HEK293T (cell line): ENCODE measurements at regions not wholly inside any gene's neighbourhood (a gene's known extent, or its start where the extent isn't known, plus 50 kb on each side); places are given as distances from the start of the nearest gene placed in this dataset.

Source experiments
- CTCF ChIA-PET: fragments of 350-600 bp; formaldehyde crosslinking; extraction: SDS; loops from one replicate; lab custom pipeline; 2021; ENCODE audit warnings: antibody characterized with exemption, inconsistent platforms; lab: Yijun Ruan, JAX
- POLR2A ChIA-PET: fragments of 350-600 bp; formaldehyde crosslinking; extraction: SDS; loops from one replicate; lab custom pipeline; 2020; ENCODE audit warnings: antibody characterized with exemption, inconsistent platforms; lab: Yijun Ruan, JAX
- DNase-seq: peaks from one replicate; pipeline ENCODE4 v3.0.0; 2012; ENCODE audit warnings: mixed read lengths; ENCODE audit errors: extremely low spot score
- ARNT ChIP-seq: fragments of 450-650 bp; IDR thresholded peaks from 2 replicates; pipeline ENCODE4 v1.6.1; 2017; ENCODE audit warnings: mild to moderate bottlenecking
- BHLHE40 ChIP-seq: fragments of 450-650 bp; IDR thresholded peaks from 2 replicates; pipeline ENCODE4 v1.6.1; 2016; ENCODE audit warnings: mild to moderate bottlenecking, moderate library complexity, borderline replicate concordance
- CTBP1 ChIP-seq: fragments of 450-650 bp; IDR thresholded peaks from 2 replicates; pipeline ENCODE4 v1.6.1; 2016; ENCODE audit warnings: borderline replicate concordance
- ELF4 ChIP-seq: fragments of 450-650 bp; IDR thresholded peaks from 2 replicates; pipeline ENCODE4 v1.6.1; 2017; ENCODE audit warnings: antibody characterized with exemption
- FOXA1 ChIP-seq: fragments of 450-650 bp; IDR thresholded peaks from 2 replicates; pipeline ENCODE4 v1.6.1; 2016; ENCODE audit warnings: mild to moderate bottlenecking
- FOXK2 ChIP-seq: fragments of 450-650 bp; IDR thresholded peaks from 2 replicates; pipeline ENCODE4 v1.6.1; 2016; ENCODE audit warnings: mild to moderate bottlenecking
- FOXM1 ChIP-seq: fragments of 450-650 bp; IDR thresholded peaks from 2 replicates; pipeline ENCODE4 v1.6.1; 2017; ENCODE audit warnings: mild to moderate bottlenecking, borderline replicate concordance
- HDGF ChIP-seq: fragments of 450-650 bp; IDR thresholded peaks from 2 replicates; pipeline ENCODE4 v1.6.1; 2017; ENCODE audit warnings: antibody characterized with exemption, borderline replicate concordance
- L3MBTL2 ChIP-seq: fragments of 450-650 bp; conservative IDR thresholded peaks from 2 replicates; pipeline ENCODE4 v1.6.1; 2016; ENCODE audit warnings: mild to moderate bottlenecking
- LEF1 ChIP-seq: fragments of 450-650 bp; IDR thresholded peaks from 2 replicates; pipeline ENCODE4 v1.6.1; 2017; ENCODE audit warnings: mild to moderate bottlenecking, borderline replicate concordance
- NFRKB ChIP-seq: fragments of 450-650 bp; IDR thresholded peaks from 2 replicates; pipeline ENCODE4 v1.6.1; 2016; ENCODE audit warnings: mild to moderate bottlenecking, moderate library complexity
- PKNOX1 ChIP-seq: fragments of 450-650 bp; IDR thresholded peaks from 2 replicates; pipeline ENCODE4 v1.6.1; 2016
- SP1 ChIP-seq: fragments of 450-650 bp; IDR thresholded peaks from 2 replicates; pipeline ENCODE4 v1.6.1; 2017
- SUZ12 ChIP-seq: fragments of 450-650 bp; IDR thresholded peaks from 2 replicates; pipeline ENCODE4 v1.6.1; 2016; ENCODE audit warnings: mild to moderate bottlenecking
- TARDBP ChIP-seq: fragments of 450-650 bp; IDR thresholded peaks from 2 replicates; pipeline ENCODE4 v1.6.1; 2016
- ZNF384 ChIP-seq: fragments of 450-650 bp; IDR thresholded peaks from 2 replicates; pipeline ENCODE4 v1.6.1; 2016

GRCh38 chr15:23983500-23984259, 296.6 kb upstream of the NDN start:
- DNase-seq: no peak
- TF ChIP-seq FOXK2: no peak
- no peak for TF ChIP-seq SUZ12
- TF ChIP-seq PKNOX1: no peak
- no peak for TF ChIP-seq FOXA1
- TF ChIP-seq TARDBP: no peak
- ChIA-PET CTCF (no interaction called here), POLR2A (no interaction called here)

GRCh38 chr15:23994273-23994672, 307.2 kb upstream of the NDN start:
- no peak for DNase-seq
- TF ChIP-seq PKNOX1: no peak
- no peak for TF ChIP-seq HDGF
- TF ChIP-seq FOXM1: no peak
- TF ChIP-seq SP1: no peak
- TF ChIP-seq TARDBP: no peak
- no peak for TF ChIP-seq L3MBTL2
- no peak for TF ChIP-seq BHLHE40
- no peak for TF ChIP-seq ZNF384
- TF ChIP-seq NFRKB: no peak
- no peak for TF ChIP-seq ELF4
- TF ChIP-seq LEF1: no peak
- TF ChIP-seq FOXK2: no peak
- no peak for TF ChIP-seq CTBP1
- no peak for TF ChIP-seq FOXA1
- TF ChIP-seq SUZ12: no peak
- TF ChIP-seq ARNT: no peak
- CTCF ChIA-PET: no interaction called here
- POLR2A ChIA-PET: no interaction called here

GRCh38 chr15:23998056-23998455, 311.0 kb upstream of the NDN start:
- TF ChIP-seq CTBP1 (no peak), ELF4 (no peak), ARNT (no peak), LEF1 (no peak), FOXM1 (no peak), BHLHE40 (no peak), SUZ12 (no peak), FOXK2 (no peak), SP1 (no peak), FOXA1 (no peak), NFRKB (no peak), TARDBP (no peak)
- POLR2A ChIA-PET: no interaction called here
- no peak for DNase-seq
- CTCF ChIA-PET: no interaction called here

GRCh38 chr15:24008476-24008875, 321.4 kb upstream of the NDN start:
- POLR2A ChIA-PET: no interaction called here
- TF ChIP-seq PKNOX1: no peak
- no peak for TF ChIP-seq FOXM1
- no peak for TF ChIP-seq NFRKB
- no peak for TF ChIP-seq BHLHE40
- no peak for TF ChIP-seq HDGF
- no peak for TF ChIP-seq ARNT
- no peak for TF ChIP-seq SP1
- TF ChIP-seq CTBP1: no peak
- TF ChIP-seq L3MBTL2: no peak
- no peak for TF ChIP-seq LEF1
- no peak for TF ChIP-seq TARDBP
- no peak for TF ChIP-seq ZNF384
- no peak for TF ChIP-seq ELF4
- TF ChIP-seq FOXA1: no peak
- no peak for TF ChIP-seq SUZ12
- no peak for TF ChIP-seq FOXK2
- DNase-seq: no peak
- CTCF ChIA-PET: no interaction called here

GRCh38 chr15:24017470-24017869, 330.4 kb upstream of the NDN start:
- DNase-seq: no peak
- no peak for TF ChIP-seq ELF4
- TF ChIP-seq BHLHE40: no peak
- no peak for TF ChIP-seq ARNT
- no peak for TF ChIP-seq CTBP1
- TF ChIP-seq TARDBP: no peak
- no peak for TF ChIP-seq L3MBTL2
- no peak for TF ChIP-seq SUZ12
- no peak for TF ChIP-seq FOXM1
- no peak for TF ChIP-seq FOXK2
- TF ChIP-seq PKNOX1: no peak
- TF ChIP-seq SP1: no peak
- no peak for TF ChIP-seq LEF1
- TF ChIP-seq NFRKB: no peak
- POLR2A ChIA-PET: no interaction called here
- CTCF ChIA-PET: no interaction called here

GRCh38 chr15:24039683-24040082, 352.6 kb upstream of the NDN start:
- POLR2A ChIA-PET: no interaction called here
- DNase-seq: no peak
- CTCF ChIA-PET: no interaction called here
- TF ChIP-seq ZNF384 (no peak), ARNT (no peak), ELF4 (no peak), SUZ12 (no peak), CTBP1 (no peak), HDGF (no peak), L3MBTL2 (no peak), LEF1 (no peak), FOXM1 (no peak), NFRKB (no peak), FOXK2 (no peak), SP1 (no peak), FOXA1 (no peak), BHLHE40 (no peak), TARDBP (no peak), PKNOX1 (no peak)
